HCT116 (cell line): ENCODE measurements at regions not wholly inside any gene's neighbourhood (a gene's known extent, or its start where the extent isn't known, plus 50 kb on each side); places are given as distances from the start of the nearest gene placed in this dataset.

Experiments used
- ATAC-seq: fragments of 200-7000 bp; cut with Tn5 transposase; 2 replicates; pipeline ENCODE4 v1.9.1; 2020; ENCODE audit warnings: mild to moderate bottlenecking, moderate library complexity
- BruUV-seq: library from RNA; stranded (reverse); fragments of 400-500 nt; replicated peaks from 2 replicates; lab custom pipeline; 2021; lab: Mats Ljungman, UMichigan
- CTCF ChIA-PET: fragments of 300-600 bp; sonication (Branson Sonifier 250); formaldehyde crosslinking; loops from one replicate; lab custom pipeline; 2021; ENCODE audit warnings: antibody characterized with exemption; lab: Charles Lee
- POLR2A ChIA-PET: fragments of 300-600, 350-600 bp; sonication (Branson Sonifier 250); formaldehyde crosslinking; loops from one replicate; lab custom pipeline; 2021; ENCODE audit warnings: antibody characterized with exemption; lab: Charles Lee
- RAD21 ChIA-PET, 2 experiments: fragments of 300-600 bp; sonication (Branson Sonifier 250); formaldehyde crosslinking; loops; one replicate each; lab custom pipeline; 2023; ENCODE audit warnings: low total read pairs in 2 of 2; ENCODE audit not compliant: uncharacterized antibody in 2 of 2, unreplicated experiment in 2 of 2, low non-redundant PET in 1 of 2; lab: Charles Lee
- DNase-seq: peaks from one replicate; pipeline ENCODE4 v3.0.0-alpha.2; 2010; ENCODE audit warnings: low read depth, low spot score
- H2AFZ ChIP-seq: fragments of 200-600 bp; shearing (Covaris generic), sonication (generic); 2 replicates; pipeline ENCODE4 v1.6.1; 2017; ENCODE audit warnings: low read depth, mixed run types, mixed read lengths, antibody characterized with exemption, low read length; ENCODE audit not compliant: poor library complexity, severe bottlenecking
- H3K27ac ChIP-seq: 2 replicates; pipeline ENCODE4 v1.5.1; 2012; ENCODE audit warnings: low read depth, low read length
- H3K27me3 ChIP-seq: fragments of 200-600 bp; sonication (generic); 2 replicates; pipeline ENCODE4 v1.6.1; 2016; ENCODE audit warnings: mixed run types, low read length, mixed read lengths; ENCODE audit not compliant: insufficient read depth
- H3K36me3 ChIP-seq, 2 experiments: fragments of 200-500 bp in 1 of 2; fragments of 200-600 bp in 1 of 2; sonication (Bioruptor generic) in 1 of 2; sonication (generic) in 1 of 2; 2 replicates each; pipeline versions ENCODE4 v1.5.1 to v1.6.1; 2014 to 2016; ENCODE audit warnings: low read length in 2 of 2, inconsistent platforms in 1 of 2, mixed read lengths in 1 of 2, mixed run types in 1 of 2; ENCODE audit not compliant: insufficient read depth in 2 of 2, control insufficient read depth in 1 of 2
- H3K4me1 ChIP-seq, 2 experiments: fragments of 200-600 bp in 1 of 2; sonication (generic) in 1 of 2; 2 replicates each; pipeline versions ENCODE4 v1.5.1 to v1.6.1; 2012 to 2017; ENCODE audit warnings: low read length in 2 of 2, inconsistent platforms in 1 of 2, mild to moderate bottlenecking in 1 of 2, mixed read lengths in 1 of 2, mixed run types in 1 of 2, moderate library complexity in 1 of 2; ENCODE audit not compliant: insufficient read depth in 2 of 2, control insufficient read depth in 1 of 2
- H3K4me2 ChIP-seq: fragments of 200-600 bp; sonication (generic); 2 replicates; pipeline ENCODE4 v1.6.1; 2017; ENCODE audit warnings: mixed run types, low read length, mixed read lengths
- H3K4me3 ChIP-seq, 2 experiments: fragments of 200-600 bp in 1 of 2; sonication (generic) in 1 of 2; replicated peaks in 1 of 2; 2 replicates each; pipeline ENCODE4 v1.5.1; 2011 to 2016; ENCODE audit warnings: low read length in 2 of 2, control low read depth in 1 of 2, low read depth in 1 of 2, mild to moderate bottlenecking in 1 of 2, mixed read lengths in 1 of 2, mixed run types in 1 of 2
- H3K79me2 ChIP-seq: fragments of 200-600 bp; sonication (generic); 2 replicates; pipeline ENCODE4 v1.6.1; 2017; ENCODE audit warnings: mild to moderate bottlenecking, mixed run types, low read length, moderate library complexity, mixed read lengths; ENCODE audit not compliant: insufficient read depth
- H3K9ac ChIP-seq: fragments of 200-600 bp; sonication (generic); 2 replicates; pipeline ENCODE4 v1.6.1; 2016; ENCODE audit warnings: low read length, mixed read lengths
- H3K9me2 ChIP-seq: fragments of 200-600 bp; sonication (generic), shearing (Covaris generic); 2 replicates; pipeline ENCODE4 v1.6.1; 2017; ENCODE audit warnings: mixed run types, mild to moderate bottlenecking, moderate library complexity; ENCODE audit not compliant: insufficient read depth
- H3K9me3 ChIP-seq, 2 experiments: fragments of 200-500 bp in 1 of 2; fragments of 200-600 bp in 1 of 2; sonication (Bioruptor generic) in 1 of 2; sonication (generic) in 1 of 2; 2 replicates each; pipeline ENCODE4 v1.6.1; 2014 to 2017; ENCODE audit warnings: low read length in 2 of 2, mixed read lengths in 2 of 2, inconsistent platforms in 1 of 2, low read depth in 1 of 2, mild to moderate bottlenecking in 1 of 2, mixed run types in 1 of 2, moderate library complexity in 1 of 2; ENCODE audit not compliant: control insufficient read depth in 1 of 2, insufficient read depth in 1 of 2
- H4K20me1 ChIP-seq: fragments of 200-600 bp; sonication (generic), shearing (Covaris generic); 2 replicates; pipeline ENCODE4 v1.6.1; 2017; ENCODE audit warnings: mixed run types, mild to moderate bottlenecking, moderate library complexity; ENCODE audit not compliant: insufficient read depth
- CBX3 ChIP-seq: IDR thresholded peaks from 2 replicates; pipeline ENCODE4 v1.6.1; 2012; ENCODE audit warnings: low read depth
- MAX ChIP-seq: IDR thresholded peaks from 2 replicates; pipeline ENCODE4 v1.6.1; 2012
- POLR2A ChIP-seq: IDR thresholded peaks from 2 replicates; pipeline ENCODE4 v1.7.0; 2011; ENCODE audit warnings: borderline replicate concordance; ENCODE audit not compliant: insufficient read depth, insufficient read length; ENCODE audit errors: extremely low read depth
- REST ChIP-seq: IDR thresholded peaks from 2 replicates; pipeline ENCODE4 v1.6.1; 2012; ENCODE audit warnings: low read depth
- SIN3A ChIP-seq: IDR thresholded peaks from 2 replicates; pipeline ENCODE4 v1.6.1; 2012; ENCODE audit warnings: low read depth
- YY1 ChIP-seq: IDR thresholded peaks from 2 replicates; pipeline ENCODE4 v1.6.1; 2011; ENCODE audit warnings: low read length, low read depth, moderate library complexity, mild to moderate bottlenecking; ENCODE audit not compliant: insufficient replicate concordance; ENCODE audit errors: extremely low read depth
- intact Hi-C: fragments of 100-400 bp; cut with micrococcal nuclease; formaldehyde crosslinking; loops from 2 replicates; pipeline ENCODE4 v1.10.0; 2022

GRCh38 chr16:60704726-60705125 is 1331.5 kb downstream of the CDH8 start:
- DNase-seq, result no peak
- CTCF ChIA-PET, result no interaction called here

More at GRCh38 chr16:60704726-60705125, 1331.5 kb downstream of the CDH8 start:
- TF ChIP-seq SIN3A, result no peak
- no peak for TF ChIP-seq YY1
- TF ChIP-seq POLR2A, result no peak
- no peak for TF ChIP-seq MAX
- no peak for TF ChIP-seq CBX3
- TF ChIP-seq REST, result no peak
- Histone ChIP-seq H3K36me3 (no peaks in the 10 kb centered on the region), H3K79me2 (no peaks in the 10 kb centered on the region), H2AFZ (no peak overlapping the region), H3K27me3 (no peaks in the 10 kb centered on the region), H3K9ac (no peak overlapping the region), H3K4me3 (no peak overlapping the region), H3K9me2 (no peaks in the 10 kb centered on the region), H3K4me1 (no peaks in the 10 kb centered on the region), H4K20me1 (no peaks in the 10 kb centered on the region), H3K9me3 (peaks cover 0 to 6% of the 10 kb centered on the region in 2 experiments; a peak in 2 of 4 replicates), H3K4me2 (no peak overlapping the region), H3K27ac (no peak overlapping the region)
- intact Hi-C loops, result no loop called here
- no TSS peak for BruUV-seq
- ChIA-PET RAD21 (no interaction called here), POLR2A (no interaction called here)
- ATAC-seq, result no peak
